HG03139 (cell line): ENCODE measurements at regions not wholly inside any gene's neighbourhood (a gene's known extent, or its start where the extent isn't known, plus 50 kb on each side); places are given as distances from the start of the nearest gene placed in this dataset.

ENCODE experiments used
- ATAC-seq: cut with Tn5 transposase; IDR thresholded peaks from one replicate; pipeline ENCODE4 v1.9.1; 2021; ENCODE audit not compliant: unreplicated experiment

DNA sequence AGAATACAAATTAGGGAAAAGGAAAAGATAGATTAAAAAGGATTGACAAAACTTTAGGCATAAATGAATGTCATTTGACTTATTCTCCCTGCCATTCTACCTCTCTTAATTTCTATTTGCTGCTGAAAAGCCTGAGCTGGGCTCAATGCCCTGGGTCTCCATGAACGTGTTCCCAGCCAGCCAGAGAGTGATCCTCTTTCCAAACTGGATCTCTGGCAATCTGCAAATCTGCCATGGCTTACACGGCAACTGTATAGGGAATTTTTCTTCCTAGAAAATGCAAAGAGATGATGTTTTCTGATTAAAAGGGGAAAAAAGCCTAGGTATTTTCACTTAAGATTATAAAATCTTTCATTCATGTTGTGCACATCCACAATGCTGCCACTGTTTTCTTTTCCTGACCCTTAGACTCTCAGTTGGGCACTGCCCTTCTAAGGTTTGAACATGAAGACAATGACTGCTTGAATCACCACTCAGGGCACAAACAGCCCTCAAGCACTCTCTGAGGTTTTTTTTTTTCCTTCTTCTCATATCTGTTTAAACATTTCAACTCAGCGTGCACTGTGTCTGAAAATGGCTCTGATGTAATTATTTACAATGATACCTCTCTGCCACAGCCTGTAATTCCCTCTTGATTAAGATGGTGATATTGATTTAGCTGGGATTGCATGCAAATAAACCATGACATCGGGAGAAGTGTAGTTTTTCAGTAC, 60.3 kb downstream of the DACT1 start:
- ATAC-seq, result no peak

- ATAC-seq, result no peak
Measured at GRCh38 chr14:58699681-58700205, 62.0 kb downstream of the DACT1 start.

- no peak for ATAC-seq
Measured at GRCh38 chr14:58701156-58701555, 63.4 kb downstream of the DACT1 start.

- no peak for ATAC-seq
Measured at GRCh38 chr14:58701604-58702003, 63.8 kb downstream of the DACT1 start.

- no peak for ATAC-seq
Measured at GRCh38 chr14:58702441-58703160, 64.8 kb downstream of the DACT1 start.

- no peak for ATAC-seq
Measured at GRCh38 chr14:58703161-58703506, 65.4 kb downstream of the DACT1 start.

DNA sequence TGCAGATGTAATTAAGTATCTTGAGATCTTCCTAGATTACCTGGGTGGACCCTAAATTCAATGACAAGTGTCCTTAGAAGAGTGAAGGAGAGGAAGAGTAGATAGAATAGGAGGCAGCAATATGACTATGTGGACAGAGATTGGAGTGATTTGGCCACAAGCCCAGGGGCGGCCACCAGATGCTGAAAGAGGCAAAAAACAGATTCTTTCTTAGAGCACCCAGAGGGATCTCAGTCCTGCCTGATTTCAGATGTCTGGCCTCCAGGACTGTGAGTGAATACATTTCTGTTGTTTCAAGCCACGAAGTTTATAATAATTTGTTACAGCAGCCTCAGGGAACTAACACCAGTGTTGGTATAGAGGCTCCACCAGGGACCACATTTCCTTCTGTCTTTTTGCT, 67.3 kb downstream of the DACT1 start:
- ATAC-seq, result no peak

DNA sequence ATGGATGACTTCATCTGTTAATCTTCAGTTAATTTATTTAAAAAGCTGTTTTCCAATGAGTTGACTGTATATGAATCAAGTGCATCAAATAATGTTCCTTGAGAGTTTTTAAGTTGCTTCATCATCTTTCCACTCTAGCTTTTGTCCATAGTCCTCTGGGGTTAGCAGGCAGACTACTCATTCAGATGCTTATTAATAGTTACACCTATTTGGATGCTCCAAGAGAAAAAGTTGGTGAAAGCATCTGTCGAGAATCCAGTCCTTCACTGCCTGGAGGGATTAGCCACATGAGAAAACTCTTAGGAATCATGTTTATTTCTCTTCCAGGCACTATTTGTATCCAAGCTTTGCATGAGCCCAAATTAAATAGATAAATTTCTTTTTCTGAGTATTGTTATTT, 70.2 kb downstream of the DACT1 start:
- no peak for ATAC-seq

DNA sequence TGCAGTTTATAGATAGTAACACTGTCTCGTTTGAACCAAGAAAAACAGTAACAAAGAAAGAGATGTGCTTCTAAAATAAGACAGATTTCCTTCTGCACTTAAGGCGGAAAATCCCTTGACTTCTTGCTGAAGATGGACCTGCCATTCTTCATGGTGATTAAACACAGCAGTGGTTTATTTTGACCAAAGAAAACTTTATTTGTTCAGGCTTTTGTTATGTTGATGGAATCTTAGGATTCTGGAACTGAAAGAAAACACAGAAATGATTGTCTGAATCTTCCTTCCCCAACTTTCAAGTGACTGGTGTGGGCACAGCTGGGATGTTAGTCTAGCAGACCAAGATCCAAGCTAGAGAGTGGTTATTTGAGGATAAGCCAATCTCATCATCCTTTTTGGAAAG, 72.2 kb downstream of the DACT1 start:
- ATAC-seq, result no peak

DNA sequence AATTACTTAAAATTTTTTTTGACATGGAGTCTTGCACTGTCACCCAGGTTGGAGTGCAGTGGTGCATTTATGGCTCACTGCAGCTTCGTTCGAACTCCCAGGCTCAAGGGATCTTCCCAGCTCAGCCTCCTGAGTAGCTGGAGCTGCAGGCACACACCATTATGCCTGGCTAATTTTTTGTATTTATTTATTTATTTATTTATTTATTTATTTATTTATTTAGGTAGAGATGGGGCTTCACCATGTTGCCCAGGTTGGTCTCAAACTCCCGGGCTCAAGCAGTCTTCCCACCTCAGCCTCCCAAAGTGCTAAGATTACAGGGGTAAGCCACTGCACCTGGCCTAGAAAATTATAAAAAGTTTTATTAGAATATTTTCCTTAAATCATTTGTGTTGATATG, 73.6 kb downstream of the DACT1 start:
- no peak for ATAC-seq

GRCh38 chr14:58712357-58712756, 74.6 kb downstream of the DACT1 start:
- no peak for ATAC-seq

GRCh38 chr14:58713677-58714076, 75.9 kb downstream of the DACT1 start:
- no peak for ATAC-seq

- ATAC-seq, result no peak
Measured at GRCh38 chr14:58716706-58717105, 78.9 kb downstream of the DACT1 start.

- no peak for ATAC-seq
Measured at GRCh38 chr14:58717211-58717610, 79.4 kb downstream of the DACT1 start.

GRCh38 chr14:58717813-58718212, 80.1 kb downstream of the DACT1 start:
- no peak for ATAC-seq

DNA sequence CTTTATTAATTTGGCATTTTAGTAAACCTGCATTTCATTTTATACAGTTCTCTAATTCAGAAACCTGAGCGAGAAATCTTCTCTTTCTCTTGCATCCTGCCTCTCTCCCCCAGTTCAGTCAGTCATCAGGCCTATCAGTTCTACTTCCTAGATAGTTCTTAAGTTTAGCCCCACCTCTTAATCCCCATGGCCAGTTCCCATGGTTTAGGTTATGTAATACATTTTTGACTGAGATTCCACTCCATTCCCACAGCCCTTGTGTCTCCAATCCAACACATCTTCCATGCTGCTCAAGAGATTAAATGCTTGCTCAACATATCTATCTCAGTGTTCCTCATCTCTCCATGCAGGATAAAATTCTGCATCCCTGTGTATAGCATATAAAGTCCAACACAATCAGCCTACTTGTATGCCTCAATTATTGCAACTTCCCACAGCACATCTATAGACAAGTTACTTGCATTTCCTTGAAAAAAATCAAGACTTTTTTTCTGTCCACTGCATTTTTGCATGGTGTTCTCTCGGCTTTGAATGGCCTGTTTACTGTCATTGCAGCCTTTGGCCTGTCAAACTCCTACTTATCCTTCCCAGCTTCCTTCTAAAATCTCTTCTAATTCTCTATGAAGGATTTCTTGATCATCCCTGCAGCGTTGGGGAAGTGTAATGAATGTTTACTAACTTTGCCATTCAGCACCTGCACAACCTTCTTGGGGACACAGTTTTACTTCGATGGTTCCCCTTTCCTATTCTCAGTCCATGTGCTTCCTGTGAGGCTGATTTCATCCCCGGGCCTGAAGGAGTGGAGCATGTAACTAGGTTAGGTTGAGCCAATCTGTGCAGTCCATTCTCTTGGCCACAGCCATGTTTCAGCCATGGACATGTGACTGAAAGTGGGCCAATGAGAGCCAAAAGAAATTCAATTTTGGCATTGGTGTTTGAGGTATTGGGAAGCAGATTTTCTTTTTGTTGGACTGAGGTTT, 80.8 kb downstream of the DACT1 start:
- ATAC-seq, result no peak

DNA sequence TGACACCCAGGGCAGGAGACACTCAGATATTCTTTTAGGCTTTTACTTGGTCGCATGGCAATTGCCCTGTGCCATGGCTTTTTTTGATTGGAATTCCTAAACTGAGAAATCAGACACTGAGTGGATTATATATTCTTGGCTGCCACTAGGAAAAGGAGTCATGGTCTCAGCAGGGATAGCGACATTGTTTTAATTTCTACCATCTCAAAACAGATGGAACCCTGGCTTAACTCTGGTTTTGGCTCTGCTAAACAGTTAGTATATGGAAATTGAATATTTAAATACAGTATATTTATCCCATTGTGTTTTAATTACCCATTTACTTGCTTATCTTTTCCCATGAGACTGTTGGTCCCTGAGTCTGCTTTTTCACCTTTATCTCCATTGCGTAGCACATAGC, 84.0 kb downstream of the DACT1 start:
- ATAC-seq, result no peak

DNA sequence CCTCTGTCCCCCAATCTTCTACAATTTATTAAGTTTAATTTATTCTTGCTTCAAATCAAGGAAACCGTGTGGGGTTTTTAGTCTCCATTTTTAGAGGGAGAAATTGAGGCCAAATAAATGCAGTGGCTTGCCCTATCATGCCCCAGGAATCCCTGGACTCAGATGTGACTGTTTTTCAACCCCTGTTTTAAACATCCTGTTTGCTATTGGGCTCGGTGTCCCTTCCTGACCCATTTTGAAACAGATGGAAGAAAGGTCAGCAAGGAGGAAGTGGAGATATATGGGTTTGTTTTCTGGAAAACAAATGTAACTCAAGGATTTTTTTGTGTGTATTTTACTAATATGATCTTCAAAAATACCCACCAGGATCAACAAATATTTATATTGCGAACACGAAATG, 84.7 kb downstream of the DACT1 start:
- ATAC-seq, result no peak

- ATAC-seq, result no peak
Measured at GRCh38 chr14:58724206-58724605, 86.4 kb downstream of the DACT1 start.

- ATAC-seq, result no peak
Measured at GRCh38 chr14:58724702-58725101, 86.9 kb downstream of the DACT1 start.

DNA sequence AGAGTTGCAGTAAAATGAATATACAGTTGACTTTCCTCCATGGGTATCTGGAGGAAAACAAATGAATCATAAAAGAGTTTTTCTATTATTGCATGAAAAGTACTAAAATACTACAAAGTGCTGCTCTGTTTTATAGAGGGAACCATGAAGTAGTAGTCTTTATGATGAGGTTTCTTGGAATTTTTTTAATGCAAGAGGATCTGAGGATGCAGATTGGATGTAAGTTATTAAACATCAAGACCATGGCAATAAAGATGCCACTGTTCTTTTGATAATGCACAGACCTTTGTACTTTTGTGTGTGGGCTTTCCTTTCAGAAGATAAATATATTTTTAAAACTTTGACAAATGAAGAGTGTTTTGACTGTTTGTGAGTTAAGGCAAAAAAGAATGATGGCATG, 87.5 kb downstream of the DACT1 start:
- ATAC-seq, result no peak
